HFFc6 (cell line): ENCODE measurements at regions not wholly inside any gene's neighbourhood (a gene's known extent, or its start where the extent isn't known, plus 50 kb on each side); places are given as distances from the start of the nearest gene placed in this dataset.

Experiments used
- DNase-seq: peaks from one replicate; pipeline ENCODE4 v3.0.0-alpha.2; 2018
- H3K27ac Mint-ChIP-seq: 2 replicates; pipeline ENCODE4 v1.8.0; 2020; ENCODE audit warnings: mild to moderate bottlenecking, mixed read lengths
- H3K27me3 Mint-ChIP-seq: 2 replicates; pipeline ENCODE4 v1.8.0; 2021; ENCODE audit warnings: mild to moderate bottlenecking, moderate library complexity, mixed read lengths; ENCODE audit not compliant: insufficient read depth
- H3K36me3 Mint-ChIP-seq: 2 replicates; pipeline ENCODE4 v1.8.0; 2021; ENCODE audit warnings: low read depth, mixed read lengths
- H3K4me1 Mint-ChIP-seq: 2 replicates; pipeline ENCODE4 v1.8.0; 2020; ENCODE audit warnings: low read depth, mixed read lengths
- H3K4me3 Mint-ChIP-seq: 2 replicates; pipeline ENCODE4 v1.8.0; 2020; ENCODE audit warnings: mild to moderate bottlenecking, moderate library complexity, mixed read lengths
- H3K9me3 Mint-ChIP-seq: 2 replicates; pipeline ENCODE4 v1.8.0; 2020; ENCODE audit warnings: mild to moderate bottlenecking, mixed read lengths
- TF ChIP-seq, protein P1 (sequence below): fragments of 200-600 bp; sonication (generic); IDR thresholded peaks from 2 replicates; pipeline ENCODE4 v1.5.0; 2021; ENCODE audit warnings: antibody characterized with exemption, mild to moderate bottlenecking

DNA sequence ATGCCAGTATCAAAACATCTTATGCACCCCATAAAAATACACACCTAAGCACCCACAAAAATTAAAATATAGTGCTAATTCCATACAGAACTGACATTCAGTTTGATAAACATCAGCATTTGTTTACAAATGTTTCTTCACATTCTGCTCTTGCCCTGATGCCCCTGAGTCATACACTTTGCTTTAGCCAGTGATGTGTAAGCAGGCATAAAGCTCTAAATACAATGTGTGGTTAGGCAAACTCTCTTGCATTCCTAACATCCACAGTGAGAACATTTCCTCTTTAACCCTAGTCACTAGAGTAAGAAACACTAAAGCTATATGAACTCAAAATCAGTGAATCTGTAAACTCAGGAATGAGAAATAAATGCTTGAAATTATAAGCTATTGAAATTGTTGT is 1060.7 kb downstream of the FAM181B start:
- Mint-ChIP-seq H3K4me1 (no peaks in the 10 kb centered on the region), H3K27ac (no peak overlapping the region), H3K9me3 (peaks cover 25% of the 10 kb centered on the region), H3K27me3 (no peaks in the 10 kb centered on the region), H3K36me3 (no peaks in the 10 kb centered on the region), H3K4me3 (no peak overlapping the region)
- no peak for DNase-seq
- TF ChIP-seq, protein P1, sequence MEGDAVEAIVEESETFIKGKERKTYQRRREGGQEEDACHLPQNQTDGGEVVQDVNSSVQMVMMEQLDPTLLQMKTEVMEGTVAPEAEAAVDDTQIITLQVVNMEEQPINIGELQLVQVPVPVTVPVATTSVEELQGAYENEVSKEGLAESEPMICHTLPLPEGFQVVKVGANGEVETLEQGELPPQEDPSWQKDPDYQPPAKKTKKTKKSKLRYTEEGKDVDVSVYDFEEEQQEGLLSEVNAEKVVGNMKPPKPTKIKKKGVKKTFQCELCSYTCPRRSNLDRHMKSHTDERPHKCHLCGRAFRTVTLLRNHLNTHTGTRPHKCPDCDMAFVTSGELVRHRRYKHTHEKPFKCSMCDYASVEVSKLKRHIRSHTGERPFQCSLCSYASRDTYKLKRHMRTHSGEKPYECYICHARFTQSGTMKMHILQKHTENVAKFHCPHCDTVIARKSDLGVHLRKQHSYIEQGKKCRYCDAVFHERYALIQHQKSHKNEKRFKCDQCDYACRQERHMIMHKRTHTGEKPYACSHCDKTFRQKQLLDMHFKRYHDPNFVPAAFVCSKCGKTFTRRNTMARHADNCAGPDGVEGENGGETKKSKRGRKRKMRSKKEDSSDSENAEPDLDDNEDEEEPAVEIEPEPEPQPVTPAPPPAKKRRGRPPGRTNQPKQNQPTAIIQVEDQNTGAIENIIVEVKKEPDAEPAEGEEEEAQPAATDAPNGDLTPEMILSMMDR: no peak

DNA sequence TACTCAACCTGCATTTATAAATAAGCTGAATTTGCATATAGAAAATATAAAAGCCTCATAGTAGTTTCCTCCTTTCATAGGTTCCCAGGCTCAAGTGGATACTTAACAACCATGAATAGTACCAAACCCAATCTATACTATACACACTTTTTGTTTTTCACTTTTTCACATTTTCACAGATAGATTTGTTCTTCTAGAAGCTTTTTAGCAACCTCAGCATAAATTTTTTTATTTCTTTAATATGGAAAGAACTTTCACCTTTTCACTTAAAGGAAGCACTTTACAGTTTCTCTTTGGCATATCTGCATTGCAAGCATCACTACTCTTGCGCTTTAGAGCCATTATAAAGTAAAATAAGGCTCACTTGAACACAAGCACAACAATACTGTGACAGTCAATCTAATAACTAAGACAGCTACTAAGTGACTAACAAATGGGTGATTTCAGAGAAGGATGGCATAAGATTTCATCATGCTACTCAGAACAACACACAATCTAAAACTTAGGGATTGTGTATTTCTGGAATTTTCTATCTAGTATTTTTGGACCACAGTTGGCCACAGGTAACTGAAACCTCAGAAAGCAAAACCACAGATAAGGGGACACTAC is 1063.6 kb downstream of the FAM181B start:
- H3K27ac Mint-ChIP-seq: no peak overlapping the region
- no peaks in the 10 kb centered on the region for H3K4me1 Mint-ChIP-seq
- DNase-seq: no peak
- peaks cover 18% of the 10 kb centered on the region for H3K9me3 Mint-ChIP-seq
- TF ChIP-seq, protein P1: no peak
- no peaks in the 10 kb centered on the region for H3K36me3 Mint-ChIP-seq
- H3K27me3 Mint-ChIP-seq: no peaks in the 10 kb centered on the region
- H3K4me3 Mint-ChIP-seq: no peak overlapping the region

DNA sequence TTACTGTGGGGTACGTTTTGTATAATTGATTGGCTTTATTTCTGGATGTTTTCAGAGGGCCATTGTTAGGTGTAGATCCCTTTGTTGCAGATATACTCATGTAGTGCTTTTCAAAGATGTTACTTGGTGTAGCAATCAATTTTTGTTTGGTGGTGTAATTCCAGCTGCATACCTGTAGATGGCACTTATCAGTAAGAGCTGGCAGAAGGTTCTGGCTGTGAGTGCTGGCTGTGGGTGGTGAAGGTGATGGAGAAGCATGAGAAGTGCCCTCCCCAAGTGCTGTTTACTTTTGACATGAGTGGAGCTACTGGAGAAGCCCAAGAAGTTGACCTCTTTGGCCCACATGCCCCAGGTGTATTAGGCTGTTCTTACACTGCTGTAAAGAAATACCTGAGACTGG is 1074.9 kb downstream of the FAM181B start:
- no peaks in the 10 kb centered on the region for H3K4me1 Mint-ChIP-seq
- no peaks in the 10 kb centered on the region for H3K27me3 Mint-ChIP-seq
- no peak overlapping the region for H3K27ac Mint-ChIP-seq
- peaks cover 50% of the 10 kb centered on the region for H3K9me3 Mint-ChIP-seq
- TF ChIP-seq, protein P1: peak; percentile 43; the same call in 1 of the 2 replicates
- H3K4me3 Mint-ChIP-seq: no peak overlapping the region
- no peak for DNase-seq
- H3K36me3 Mint-ChIP-seq: no peaks in the 10 kb centered on the region

DNA sequence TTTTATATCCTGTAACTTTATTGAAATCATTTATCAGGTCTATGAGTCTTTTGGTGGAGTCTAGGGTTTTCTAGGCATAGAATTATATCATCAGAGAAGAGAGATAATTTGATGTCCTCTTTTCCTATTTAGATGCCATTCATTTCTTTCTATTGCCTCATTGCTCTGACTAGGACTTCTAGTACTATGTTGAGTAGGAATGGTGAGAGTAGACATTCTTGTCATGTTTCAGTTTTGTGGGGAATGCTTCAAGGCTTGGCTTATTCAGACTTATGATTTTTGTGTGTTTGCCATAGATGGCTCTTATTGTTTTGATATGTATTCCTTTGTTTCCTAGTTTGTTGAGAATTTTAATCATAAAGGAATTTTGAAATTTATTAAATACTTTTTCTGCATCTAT is 1078.3 kb downstream of the FAM181B start:
- Mint-ChIP-seq H3K4me1 (no peaks in the 10 kb centered on the region), H3K36me3 (no peaks in the 10 kb centered on the region), H3K27ac (no peak overlapping the region), H3K4me3 (no peak overlapping the region), H3K9me3 (peaks cover 38% of the 10 kb centered on the region), H3K27me3 (no peaks in the 10 kb centered on the region)
- TF ChIP-seq, protein P1: no peak
- DNase-seq: no peak

DNA sequence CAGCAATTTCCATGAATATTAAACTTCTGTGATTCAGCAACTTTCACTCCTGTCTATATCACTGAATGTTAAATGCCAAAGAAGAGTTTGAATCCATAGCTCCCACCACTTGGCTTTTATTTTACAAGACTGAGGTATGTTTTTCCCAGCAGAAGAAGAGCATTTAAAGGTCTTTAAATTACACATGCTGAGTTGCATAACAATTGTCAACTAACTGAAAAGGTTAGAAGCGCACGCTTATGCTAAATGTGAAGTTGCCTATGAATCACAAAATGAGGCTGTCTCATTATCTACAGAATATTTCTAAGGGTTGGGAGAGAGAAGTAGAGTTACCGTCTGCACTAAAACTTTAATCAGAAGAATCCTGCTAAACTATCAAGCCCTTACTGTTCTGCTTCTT is 1086.3 kb downstream of the FAM181B start:
- DNase-seq: no peak
- TF ChIP-seq, protein P1: no peak
- no peak overlapping the region for H3K27ac Mint-ChIP-seq
- H3K27me3 Mint-ChIP-seq: no peaks in the 10 kb centered on the region
- no peaks in the 10 kb centered on the region for H3K36me3 Mint-ChIP-seq
- H3K9me3 Mint-ChIP-seq: peaks cover 4% of the 10 kb centered on the region; the same call in 1 of the 2 replicates
- H3K4me1 Mint-ChIP-seq: no peaks in the 10 kb centered on the region
- H3K4me3 Mint-ChIP-seq: no peak overlapping the region
